NB4 (cell line): ENCODE measurements at regions not wholly inside any gene's neighbourhood (a gene's known extent, or its start where the extent isn't known, plus 50 kb on each side); places are given as distances from the start of the nearest gene placed in this dataset.

Source experiments
- DNase-seq: peaks from one replicate; pipeline ENCODE4 v3.0.0; 2010; ENCODE audit warnings: low read depth
- H3K4me3 ChIP-seq: one replicate; pipeline ENCODE4 v1.5.1; 2011; ENCODE audit warnings: mild to moderate bottlenecking, low read depth, low read length, moderate library complexity
- CTCF ChIP-seq: IDR thresholded peaks from one replicate; pipeline ENCODE4 v1.5.1; 2012; ENCODE audit warnings: low read depth, low read length
- MAX ChIP-seq: IDR thresholded peaks from 2 replicates; pipeline ENCODE4 v1.6.1; 2011; ENCODE audit warnings: low read depth, low read length
- MYC ChIP-seq: IDR thresholded peaks from 2 replicates; pipeline ENCODE4 v1.6.1; 2011; ENCODE audit warnings: low read depth, low read length
- POLR2A ChIP-seq: IDR thresholded peaks from 2 replicates; pipeline ENCODE4 v1.6.1; 2011; ENCODE audit warnings: mild to moderate bottlenecking; ENCODE audit not compliant: insufficient read length; ENCODE audit errors: extremely low read depth

- DNase-seq, result no peak
- no peak overlapping the region for H3K4me3 ChIP-seq
- TF ChIP-seq MYC (no peak), MAX (no peak), POLR2A (no peak), CTCF (no peak)
Observed at GRCh38 chr15:96183514-96183850, 147.0 kb upstream of the NR2F2 start.

- TF ChIP-seq CTCF, result no peak
- TF ChIP-seq MYC, result no peak
- DNase-seq, result no peak
- H3K4me3 ChIP-seq, result no peak overlapping the region
Observed at GRCh38 chr15:96183867-96184266, 146.6 kb upstream of the NR2F2 start.

- no peak for TF ChIP-seq MYC
- TF ChIP-seq CTCF, result no peak
- TF ChIP-seq MAX, result no peak
- TF ChIP-seq POLR2A, result no peak
- no peak for DNase-seq
- no peak overlapping the region for H3K4me3 ChIP-seq
Observed at GRCh38 chr15:96184297-96184696, 146.2 kb upstream of the NR2F2 start.

- no peak for DNase-seq
- H3K4me3 ChIP-seq, result no peak overlapping the region
- TF ChIP-seq CTCF, result no peak
- no peak for TF ChIP-seq MAX
- no peak for TF ChIP-seq POLR2A
- TF ChIP-seq MYC, result no peak
Observed at GRCh38 chr15:96186105-96186504, 144.4 kb upstream of the NR2F2 start.

GRCh38 chr15:96187341-96188305 lies 142.9 kb upstream of the NR2F2 start:
- TF ChIP-seq CTCF (no peak), MYC (no peak), MAX (no peak), POLR2A (no peak)
- DNase-seq, result no peak
- no peak overlapping the region for H3K4me3 ChIP-seq

GRCh38 chr15:96197721-96198120 lies 132.8 kb upstream of the NR2F2 start:
- no peak for TF ChIP-seq MAX
- DNase-seq, result no peak
- no peak overlapping the region for H3K4me3 ChIP-seq
